Neural cell (in vitro differentiated cells): ENCODE measurements at regions not wholly inside any gene's neighbourhood (a gene's known extent, or its start where the extent isn't known, plus 50 kb on each side); places are given as distances from the start of the nearest gene placed in this dataset.

ENCODE experiments used
- H2AFZ ChIP-seq: fragments of 200-600, 300-800 bp; sonication (generic), shearing (Covaris generic); 2 replicates; pipeline ENCODE4 v1.6.0; 2014; ENCODE audit warnings: low read depth, mild to moderate bottlenecking, antibody characterized with exemption, low read length, moderate library complexity
- H3F3A ChIP-seq: fragments of 200-600 bp; shearing (Covaris generic); 2 replicates; pipeline ENCODE4 v1.6.1; 2016; ENCODE audit warnings: mild to moderate bottlenecking, moderate library complexity, mixed read lengths, antibody characterized with exemption, low read length; ENCODE audit not compliant: insufficient read depth, poor library complexity, severe bottlenecking
- H3K27ac ChIP-seq: fragments of 200-600, 300-800 bp; sonication (generic), shearing (Covaris generic); 2 replicates; pipeline ENCODE4 v1.5.1; 2014; ENCODE audit warnings: mild to moderate bottlenecking, low read length, moderate library complexity
- H3K27me3 ChIP-seq: fragments of 300-800, 200-600 bp; sonication (generic), shearing (Covaris generic); 2 replicates; pipeline ENCODE4 v1.6.0; 2014; ENCODE audit warnings: mild to moderate bottlenecking, low read depth, low read length, moderate library complexity; ENCODE audit not compliant: insufficient read depth
- H3K36me3 ChIP-seq: fragments of 300-800, 200-600 bp; sonication (generic), shearing (Covaris generic); 2 replicates; pipeline ENCODE4 v1.5.1; 2014; ENCODE audit warnings: mild to moderate bottlenecking, antibody characterized with exemption, low read length, moderate library complexity; ENCODE audit not compliant: insufficient read depth
- H3K4me2 ChIP-seq: fragments of 300-800, 200-600 bp; sonication (generic), shearing (Covaris generic); 2 replicates; pipeline ENCODE4 v1.6.0; 2014; ENCODE audit warnings: mild to moderate bottlenecking, low read length
- H3K4me3 ChIP-seq: fragments of 300-800, 200-600 bp; sonication (generic), shearing (Covaris generic); 2 replicates; pipeline ENCODE4 v1.5.1; 2014; ENCODE audit warnings: mild to moderate bottlenecking, low read length, moderate library complexity
- H3K79me2 ChIP-seq: fragments of 200-600 bp; shearing (Covaris generic); replicated peaks from 2 replicates; pipeline ENCODE4 v1.6.0; 2014; ENCODE audit warnings: mild to moderate bottlenecking, low read length, moderate library complexity; ENCODE audit not compliant: insufficient read depth
- H3K9ac ChIP-seq: fragments of 300-800, 200-600 bp; sonication (generic), shearing (Covaris generic); 2 replicates; pipeline ENCODE4 v1.6.1; 2016; ENCODE audit warnings: mild to moderate bottlenecking, low read length, mixed read lengths
- H3K9me2 ChIP-seq: fragments of 200-600 bp; shearing (Covaris generic); 2 replicates; pipeline ENCODE4 v1.6.1; 2016; ENCODE audit warnings: mild to moderate bottlenecking, low read length, mixed read lengths; ENCODE audit not compliant: insufficient read depth
- H3K9me3 ChIP-seq: fragments of 200-600, 300-800 bp; sonication (generic), shearing (Covaris generic); 2 replicates; pipeline ENCODE4 v1.6.1; 2016; ENCODE audit warnings: mild to moderate bottlenecking, mixed run types, low read length, moderate library complexity, mixed read lengths
- H4K20me1 ChIP-seq: fragments of 200-600 bp; shearing (Covaris generic); 2 replicates; pipeline ENCODE4 v1.6.1; 2016; ENCODE audit warnings: mild to moderate bottlenecking, mixed run types; ENCODE audit not compliant: insufficient read depth
- EP300 ChIP-seq: fragments of 450-650 bp; conservative IDR thresholded peaks from 2 replicates; pipeline ENCODE4 v1.6.1; 2014; ENCODE audit warnings: antibody characterized with exemption, mild to moderate bottlenecking, moderate library complexity; ENCODE audit not compliant: poor library complexity, severe bottlenecking
- EZH2 ChIP-seq: fragments of 200-600, 300-800 bp; shearing (Covaris generic), sonication (generic); IDR thresholded peaks from 2 replicates; pipeline ENCODE4 v1.6.1; 2014; ENCODE audit warnings: antibody characterized with exemption, low read length, borderline replicate concordance, mild to moderate bottlenecking; ENCODE audit not compliant: insufficient read depth, poor library complexity, severe bottlenecking
- MXI1 ChIP-seq: fragments of 450-650 bp; conservative IDR thresholded peaks from 2 replicates; pipeline ENCODE4 v1.6.1; 2014; ENCODE audit warnings: antibody characterized with exemption, mild to moderate bottlenecking; ENCODE audit not compliant: poor library complexity, severe bottlenecking
- POLR2AphosphoS5 ChIP-seq: IDR thresholded peaks from 2 replicates; pipeline ENCODE4 v1.6.1; 2012
- RAD21 ChIP-seq: fragments of 450-650 bp; conservative IDR thresholded peaks from 2 replicates; pipeline ENCODE4 v1.6.1; 2014; ENCODE audit warnings: antibody characterized with exemption, mild to moderate bottlenecking, moderate library complexity
- SMC3 ChIP-seq: fragments of 450-650 bp; conservative IDR thresholded peaks from 2 replicates; pipeline ENCODE4 v1.6.1; 2014; ENCODE audit warnings: antibody characterized with exemption, mild to moderate bottlenecking, moderate library complexity; ENCODE audit not compliant: poor library complexity
- TAF1 ChIP-seq: IDR thresholded peaks from 2 replicates; pipeline ENCODE4 v1.6.1; 2012; ENCODE audit warnings: low read depth
- TF ChIP-seq, protein P1 (sequence below): fragments of 450-650 bp; IDR thresholded peaks from 2 replicates; pipeline ENCODE4 v1.5.1; 2014; ENCODE audit warnings: antibody characterized with exemption, mild to moderate bottlenecking, moderate library complexity; ENCODE audit not compliant: poor library complexity, severe bottlenecking
- TF ChIP-seq, protein P2 (sequence below): IDR thresholded peaks from 2 replicates; pipeline ENCODE4 v1.6.1; 2012; ENCODE audit warnings: borderline replicate concordance

DNA sequence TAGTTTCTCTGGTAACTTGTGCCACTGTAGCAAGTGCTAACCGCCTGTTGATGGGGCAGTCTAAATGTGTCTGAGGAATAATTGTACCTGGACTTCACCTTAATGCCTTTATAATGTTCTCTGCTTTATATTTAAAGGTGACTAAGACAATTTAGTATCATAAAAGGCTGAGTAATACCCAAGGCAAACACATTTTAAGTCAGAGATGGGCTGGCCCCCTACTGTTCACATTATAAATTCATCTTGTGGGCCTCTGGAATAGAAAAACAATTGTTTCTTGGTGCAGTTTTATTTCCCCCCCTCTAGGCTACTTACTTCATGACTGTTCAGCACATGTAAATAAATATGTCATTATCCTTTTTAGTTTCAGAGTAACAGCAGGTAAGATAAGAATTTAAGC, 559.3 kb upstream of the PIK3C3 start:
- no peaks in the 10 kb centered on the region for H3K36me3 ChIP-seq

DNA sequence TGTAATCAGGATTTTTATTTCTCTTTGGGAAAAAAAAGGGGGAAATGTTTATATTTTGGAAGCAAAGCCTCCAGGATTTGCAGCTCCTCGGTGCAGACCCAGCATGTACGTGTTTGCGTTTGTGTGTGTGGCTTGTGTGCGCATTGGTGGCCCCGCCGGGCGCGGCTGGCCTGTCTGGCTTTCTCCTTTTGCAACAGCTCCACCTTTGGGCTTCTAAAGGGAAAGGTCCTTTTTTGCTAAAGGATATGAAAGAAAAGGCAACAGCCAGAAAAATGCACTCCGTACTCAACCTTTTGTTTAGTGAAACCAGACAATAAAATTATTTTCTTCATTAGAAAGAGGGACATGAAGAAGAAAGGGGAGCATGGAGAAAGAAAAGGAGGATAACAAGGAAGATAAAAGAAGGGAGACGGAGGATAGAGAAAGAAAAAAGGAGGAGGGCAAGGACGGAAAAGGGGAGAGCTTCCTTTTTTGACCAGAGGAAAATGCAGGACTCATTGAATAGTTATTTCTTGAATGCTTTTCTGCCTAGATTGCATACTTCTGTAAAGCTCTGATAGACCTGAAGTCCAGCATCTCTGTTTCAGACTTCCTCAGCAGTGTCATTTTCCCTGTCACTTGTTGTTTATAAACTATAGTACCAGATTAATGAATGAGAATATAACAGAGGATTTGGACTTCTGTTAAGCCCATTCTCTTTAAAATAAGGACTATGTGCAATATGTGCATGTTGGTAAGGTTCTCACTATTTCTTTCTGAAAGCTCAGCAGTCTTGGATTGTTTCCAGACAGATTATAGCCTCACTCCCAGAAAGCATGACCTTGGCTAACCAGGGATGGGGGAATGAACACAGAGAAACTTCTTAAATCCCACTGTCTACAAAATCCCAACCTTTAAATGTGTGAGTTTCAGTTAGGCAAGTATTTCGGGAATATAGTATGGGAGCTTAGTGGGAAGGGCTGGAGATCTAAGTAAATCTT, 563.1 kb upstream of the PIK3C3 start:
- H3K4me3 ChIP-seq, result no peak overlapping the region
- no peaks in the 10 kb centered on the region for H4K20me1 ChIP-seq
- H3K9me2 ChIP-seq, result no peaks in the 10 kb centered on the region
- peak overlapping the region; percentile 10 for H3K9ac ChIP-seq
- no peak overlapping the region for H2AFZ ChIP-seq
- H3K79me2 ChIP-seq, result no peaks in the 10 kb centered on the region
- peak overlapping the region; percentile 58 for H3K27ac ChIP-seq
- H3K4me2 ChIP-seq, result no peak overlapping the region
- no peaks in the 10 kb centered on the region for H3K27me3 ChIP-seq
- no peaks in the 10 kb centered on the region for H3K9me3 ChIP-seq
- no peaks in the 10 kb centered on the region for H3F3A ChIP-seq
- no peaks in the 10 kb centered on the region for H3K36me3 ChIP-seq
- TF ChIP-seq RAD21 (peak; percentile 93), TAF1 (no peak), MXI1 (no peak), EZH2 (no peak), POLR2AphosphoS5 (peak; percentile 45), EP300 (peak; percentile 47)
- TF ChIP-seq, protein P1, sequence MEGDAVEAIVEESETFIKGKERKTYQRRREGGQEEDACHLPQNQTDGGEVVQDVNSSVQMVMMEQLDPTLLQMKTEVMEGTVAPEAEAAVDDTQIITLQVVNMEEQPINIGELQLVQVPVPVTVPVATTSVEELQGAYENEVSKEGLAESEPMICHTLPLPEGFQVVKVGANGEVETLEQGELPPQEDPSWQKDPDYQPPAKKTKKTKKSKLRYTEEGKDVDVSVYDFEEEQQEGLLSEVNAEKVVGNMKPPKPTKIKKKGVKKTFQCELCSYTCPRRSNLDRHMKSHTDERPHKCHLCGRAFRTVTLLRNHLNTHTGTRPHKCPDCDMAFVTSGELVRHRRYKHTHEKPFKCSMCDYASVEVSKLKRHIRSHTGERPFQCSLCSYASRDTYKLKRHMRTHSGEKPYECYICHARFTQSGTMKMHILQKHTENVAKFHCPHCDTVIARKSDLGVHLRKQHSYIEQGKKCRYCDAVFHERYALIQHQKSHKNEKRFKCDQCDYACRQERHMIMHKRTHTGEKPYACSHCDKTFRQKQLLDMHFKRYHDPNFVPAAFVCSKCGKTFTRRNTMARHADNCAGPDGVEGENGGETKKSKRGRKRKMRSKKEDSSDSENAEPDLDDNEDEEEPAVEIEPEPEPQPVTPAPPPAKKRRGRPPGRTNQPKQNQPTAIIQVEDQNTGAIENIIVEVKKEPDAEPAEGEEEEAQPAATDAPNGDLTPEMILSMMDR, result peak; percentile 91
- TF ChIP-seq, protein P2, sequence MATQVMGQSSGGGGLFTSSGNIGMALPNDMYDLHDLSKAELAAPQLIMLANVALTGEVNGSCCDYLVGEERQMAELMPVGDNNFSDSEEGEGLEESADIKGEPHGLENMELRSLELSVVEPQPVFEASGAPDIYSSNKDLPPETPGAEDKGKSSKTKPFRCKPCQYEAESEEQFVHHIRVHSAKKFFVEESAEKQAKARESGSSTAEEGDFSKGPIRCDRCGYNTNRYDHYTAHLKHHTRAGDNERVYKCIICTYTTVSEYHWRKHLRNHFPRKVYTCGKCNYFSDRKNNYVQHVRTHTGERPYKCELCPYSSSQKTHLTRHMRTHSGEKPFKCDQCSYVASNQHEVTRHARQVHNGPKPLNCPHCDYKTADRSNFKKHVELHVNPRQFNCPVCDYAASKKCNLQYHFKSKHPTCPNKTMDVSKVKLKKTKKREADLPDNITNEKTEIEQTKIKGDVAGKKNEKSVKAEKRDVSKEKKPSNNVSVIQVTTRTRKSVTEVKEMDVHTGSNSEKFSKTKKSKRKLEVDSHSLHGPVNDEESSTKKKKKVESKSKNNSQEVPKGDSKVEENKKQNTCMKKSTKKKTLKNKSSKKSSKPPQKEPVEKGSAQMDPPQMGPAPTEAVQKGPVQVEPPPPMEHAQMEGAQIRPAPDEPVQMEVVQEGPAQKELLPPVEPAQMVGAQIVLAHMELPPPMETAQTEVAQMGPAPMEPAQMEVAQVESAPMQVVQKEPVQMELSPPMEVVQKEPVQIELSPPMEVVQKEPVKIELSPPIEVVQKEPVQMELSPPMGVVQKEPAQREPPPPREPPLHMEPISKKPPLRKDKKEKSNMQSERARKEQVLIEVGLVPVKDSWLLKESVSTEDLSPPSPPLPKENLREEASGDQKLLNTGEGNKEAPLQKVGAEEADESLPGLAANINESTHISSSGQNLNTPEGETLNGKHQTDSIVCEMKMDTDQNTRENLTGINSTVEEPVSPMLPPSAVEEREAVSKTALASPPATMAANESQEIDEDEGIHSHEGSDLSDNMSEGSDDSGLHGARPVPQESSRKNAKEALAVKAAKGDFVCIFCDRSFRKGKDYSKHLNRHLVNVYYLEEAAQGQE, result no peak

More for the DNA sequence above, 559.3 kb upstream of the PIK3C3 start:
- Histone ChIP-seq H3K27me3 (no peaks in the 10 kb centered on the region), H3K4me3 (no peak overlapping the region), H3K9me2 (no peaks in the 10 kb centered on the region), H4K20me1 (no peaks in the 10 kb centered on the region), H3F3A (no peaks in the 10 kb centered on the region), H3K79me2 (no peaks in the 10 kb centered on the region), H3K9me3 (no peaks in the 10 kb centered on the region), H3K27ac (no peak overlapping the region), H3K9ac (no peak overlapping the region), H3K4me2 (no peak overlapping the region), H2AFZ (no peak overlapping the region)
- TF ChIP-seq, protein P2, result no peak
- TF ChIP-seq, protein P1, result no peak
- TF ChIP-seq RAD21 (no peak), POLR2AphosphoS5 (no peak), SMC3 (no peak), EZH2 (no peak), TAF1 (no peak), EP300 (no peak), MXI1 (no peak)
